NCI-H2029 (cell line): ENCODE measurements at regions not wholly inside any gene's neighbourhood (a gene's known extent, or its start where the extent isn't known, plus 50 kb on each side); places are given as distances from the start of the nearest gene placed in this dataset.
"Not testable (repeated sequence)": the region's sequence is repeated elsewhere in the genome, so short reads cannot be mapped to it uniquely, and the experiment has no call there.

Source experiments
- DNase-seq: peaks from one replicate; lab custom pipeline; 2025; lab: John Stamatoyannopoulos, UW

DNA sequence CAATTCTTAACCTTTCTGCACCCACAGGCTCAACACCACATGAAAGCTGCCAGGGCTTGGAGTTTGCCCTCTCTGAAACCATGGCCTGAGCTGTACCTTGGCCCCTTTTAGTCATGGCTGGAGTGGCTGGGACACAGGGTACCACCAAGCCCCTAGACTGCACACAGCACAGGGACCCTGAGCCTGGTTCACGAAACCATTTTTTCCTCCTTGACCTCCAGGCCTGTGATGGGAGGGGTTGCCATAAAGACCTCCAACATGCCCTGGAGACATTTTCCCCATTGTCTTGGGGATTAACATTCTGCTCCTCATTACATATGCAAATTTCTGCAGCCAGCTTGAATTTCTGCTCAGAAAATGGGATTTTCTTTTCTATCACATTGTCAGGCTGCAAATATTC, 113.4 kb downstream of the XPNPEP1 start:
- not testable (repeated sequence) for DNase-seq

DNA sequence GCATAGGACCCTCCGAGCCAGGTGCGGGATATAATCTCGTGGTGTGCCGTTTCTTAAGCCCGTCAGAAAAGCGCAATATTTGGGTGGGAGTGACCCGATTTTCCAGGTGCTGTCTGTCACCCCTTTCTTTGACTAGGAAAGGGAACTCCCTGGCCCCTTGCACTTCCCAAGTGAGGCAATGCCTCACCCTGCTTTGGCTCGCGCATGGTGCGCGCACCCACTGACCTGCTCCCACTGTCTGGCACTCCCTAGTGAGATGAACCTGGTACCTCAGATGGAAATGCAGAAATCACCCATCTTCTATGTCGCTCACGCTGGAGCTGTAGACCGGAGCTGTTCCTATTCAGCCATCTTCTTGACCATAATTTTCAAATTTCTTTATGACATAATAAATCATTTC, 122.1 kb downstream of the XPNPEP1 start:
- DNase-seq: not testable (repeated sequence)

DNA sequence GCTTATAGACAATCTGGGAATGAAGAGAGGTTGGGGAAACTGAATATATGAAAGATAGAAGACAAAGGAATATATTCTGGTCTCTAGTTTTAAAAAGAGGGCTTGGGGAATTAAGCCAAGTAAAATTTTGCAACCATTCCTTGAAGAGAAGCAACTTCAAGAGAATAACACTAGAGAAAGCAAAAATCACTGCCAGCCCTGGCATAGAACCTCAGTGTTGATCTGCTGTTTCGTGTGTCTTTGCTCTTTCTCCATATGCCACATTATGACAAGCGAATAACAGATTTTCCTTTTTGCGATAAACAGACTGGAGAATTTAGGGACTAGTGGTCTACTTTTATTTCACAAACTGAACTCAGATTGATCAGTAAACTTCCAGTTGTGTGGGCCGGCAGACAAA, 132.7 kb downstream of the XPNPEP1 start:
- DNase-seq: no peak

DNA sequence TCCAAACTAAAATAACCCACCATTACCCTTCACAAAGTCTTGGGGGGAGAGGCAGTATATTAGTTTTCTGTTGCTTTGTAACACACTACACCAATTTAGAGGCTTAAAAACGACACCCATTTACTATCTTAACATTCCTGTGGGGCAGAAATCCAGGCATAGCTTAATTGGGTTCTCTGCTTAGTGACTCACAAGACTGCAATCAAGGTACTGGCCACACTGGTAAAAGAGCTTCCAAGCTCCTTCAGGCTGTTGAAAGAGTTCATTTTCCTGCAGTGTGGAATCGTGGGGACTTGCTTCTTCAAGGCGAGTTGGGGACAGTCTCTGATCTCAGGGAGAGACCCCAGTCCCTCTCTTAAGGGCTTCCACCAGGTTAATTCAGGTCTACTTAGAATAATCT, 139.1 kb downstream of the XPNPEP1 start:
- DNase-seq: no peak

DNA sequence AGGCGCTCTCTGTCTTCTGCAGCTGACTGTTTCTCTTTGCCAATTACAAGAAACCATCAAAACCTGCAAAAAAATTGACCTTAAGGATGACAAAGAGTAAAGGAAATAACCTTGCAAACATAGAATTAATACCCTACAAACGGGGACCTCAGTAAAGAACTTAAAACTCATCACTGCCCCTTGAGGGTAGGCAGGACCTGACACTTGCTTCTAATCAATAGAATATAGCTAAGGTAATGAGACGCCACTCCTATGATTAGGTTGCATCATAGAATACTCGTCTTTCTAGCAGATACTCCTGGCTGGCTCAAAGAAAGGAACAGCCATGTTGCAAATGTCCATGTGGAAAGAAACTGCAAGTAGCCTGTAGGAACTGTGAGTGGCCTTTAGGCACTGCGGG, 140.0 kb downstream of the XPNPEP1 start:
- no peak for DNase-seq

DNA sequence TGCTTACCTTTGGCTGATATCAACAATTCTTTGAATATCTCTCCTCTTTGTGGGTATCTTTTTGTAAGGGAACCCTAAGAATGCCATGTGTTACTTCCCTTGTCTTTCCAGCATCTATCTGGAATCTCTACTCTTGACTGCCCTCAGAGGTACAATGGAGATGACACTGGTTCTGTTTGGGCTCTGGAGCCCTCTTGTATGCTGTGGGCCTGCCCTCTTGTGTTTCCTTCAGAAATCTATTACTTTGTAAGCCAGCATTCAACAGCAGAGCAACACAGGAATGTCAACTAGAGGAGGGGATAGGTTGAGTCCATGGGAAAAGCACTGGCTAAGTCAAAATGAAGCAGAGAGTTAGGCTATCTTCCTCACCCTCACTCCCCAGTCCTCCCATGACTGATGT, 142.3 kb downstream of the XPNPEP1 start:
- no peak for DNase-seq

DNA sequence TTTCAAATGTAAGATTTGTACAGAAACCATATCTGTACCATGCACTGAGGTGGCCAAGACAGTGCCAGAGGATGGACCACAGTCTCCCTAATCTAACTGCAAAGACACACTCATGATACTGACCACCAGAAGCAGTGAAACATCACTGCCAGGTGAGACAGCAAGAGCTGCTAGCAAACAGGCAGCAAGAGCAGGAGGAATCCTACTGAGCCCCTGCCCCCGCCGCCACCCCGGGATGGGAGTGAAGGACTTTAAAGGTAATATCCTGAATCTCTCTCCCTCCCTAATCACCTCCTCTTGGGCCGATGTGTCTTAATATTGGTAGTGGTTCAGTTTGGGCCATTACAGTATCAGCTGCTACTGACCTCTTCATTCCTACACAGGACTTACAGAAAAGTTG, 144.3 kb downstream of the XPNPEP1 start:
- DNase-seq: no peak

DNA sequence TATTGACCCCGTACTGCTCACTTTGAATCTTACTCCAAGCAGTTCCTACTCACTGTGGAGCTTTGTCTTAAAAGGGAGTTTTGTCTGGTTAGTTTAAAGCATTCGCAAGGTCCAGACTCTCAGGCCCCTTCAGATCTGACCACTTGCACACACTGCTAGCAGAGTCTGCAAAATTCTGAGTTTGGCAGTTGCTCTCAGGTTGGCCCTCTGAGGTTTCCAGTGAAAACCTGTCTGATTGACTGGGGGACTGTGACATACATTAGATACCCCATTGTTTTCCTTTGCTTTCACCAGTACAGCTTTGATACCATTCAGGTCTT, 149.2 kb downstream of the XPNPEP1 start:
- no peak for DNase-seq

DNA sequence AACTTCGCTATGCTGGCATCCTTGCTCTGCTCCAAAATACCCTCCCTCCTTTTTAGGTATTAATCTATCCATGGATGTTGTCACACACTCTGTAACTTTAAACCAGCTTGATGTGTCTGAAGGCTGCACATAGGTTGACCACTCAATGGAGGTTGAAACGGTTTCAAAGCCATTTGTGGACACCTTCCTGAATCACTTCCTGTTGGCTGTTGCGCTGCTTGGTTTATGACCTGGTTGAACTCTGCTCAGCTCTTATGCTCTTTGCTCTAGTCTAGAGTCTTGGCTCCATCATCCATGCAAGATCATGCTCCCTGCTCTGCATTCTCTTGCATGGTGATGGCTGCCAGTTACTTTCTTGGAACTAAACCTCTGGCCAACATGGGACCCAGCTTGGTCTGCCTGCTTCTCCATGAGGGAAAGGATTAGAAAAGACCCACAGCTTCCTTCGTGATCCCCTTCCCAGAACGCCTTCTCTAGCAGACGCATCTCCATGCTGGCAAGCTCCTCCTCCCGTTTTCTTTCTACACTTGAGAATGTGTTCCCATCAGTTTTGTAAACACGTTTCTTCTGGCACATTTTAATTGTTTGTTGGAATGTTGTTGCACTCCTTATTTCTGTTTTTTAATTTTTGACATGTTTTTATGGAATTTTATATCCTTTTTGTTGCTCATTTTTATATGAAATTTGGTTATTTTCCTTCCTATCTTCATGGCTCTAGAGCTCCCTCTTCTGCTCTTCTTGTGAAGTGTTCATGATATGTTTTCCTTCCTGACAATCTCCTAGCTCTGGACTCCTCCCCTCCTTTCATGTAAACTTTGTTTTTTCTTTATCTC, 149.8 kb downstream of the XPNPEP1 start:
- DNase-seq: no peak

DNA sequence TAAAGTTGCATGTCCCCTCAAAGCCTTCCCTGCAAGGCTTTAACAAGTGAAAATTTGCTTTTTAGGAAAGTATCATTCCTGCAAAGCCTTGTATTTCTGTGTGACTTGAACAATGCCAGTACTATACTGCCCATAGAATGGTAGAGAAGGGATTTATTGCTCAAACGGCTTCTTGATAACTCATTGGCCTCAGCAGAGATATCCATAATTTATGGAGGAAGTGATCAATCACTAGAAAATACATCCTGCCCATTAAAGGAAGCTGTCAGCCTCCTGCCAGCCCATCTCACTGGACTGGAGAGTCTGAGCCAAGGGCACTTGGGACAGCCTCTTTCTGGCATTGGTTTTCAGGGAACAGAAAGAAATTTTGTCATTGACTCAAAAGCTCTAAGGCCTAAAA, 152.6 kb downstream of the XPNPEP1 start:
- DNase-seq: no peak

DNA sequence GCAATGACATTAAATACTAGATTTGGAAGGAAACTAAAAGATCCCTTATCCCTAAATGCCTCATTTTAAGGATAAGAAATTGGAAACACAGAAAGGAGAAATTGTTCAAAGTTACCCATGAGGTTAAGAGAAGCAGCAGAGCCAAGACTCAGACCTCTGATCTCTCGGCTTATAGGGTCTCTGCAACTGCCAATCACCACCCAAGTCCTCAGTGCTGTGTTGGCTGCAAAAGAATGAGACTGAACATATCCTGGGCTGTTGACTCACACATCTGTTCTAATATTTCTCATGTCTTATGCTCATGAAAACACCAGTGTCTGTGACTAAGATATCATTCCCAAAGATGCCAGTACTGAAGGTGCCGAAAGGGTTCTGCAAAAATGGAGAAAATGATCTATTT, 153.3 kb downstream of the XPNPEP1 start:
- DNase-seq: no peak

DNA sequence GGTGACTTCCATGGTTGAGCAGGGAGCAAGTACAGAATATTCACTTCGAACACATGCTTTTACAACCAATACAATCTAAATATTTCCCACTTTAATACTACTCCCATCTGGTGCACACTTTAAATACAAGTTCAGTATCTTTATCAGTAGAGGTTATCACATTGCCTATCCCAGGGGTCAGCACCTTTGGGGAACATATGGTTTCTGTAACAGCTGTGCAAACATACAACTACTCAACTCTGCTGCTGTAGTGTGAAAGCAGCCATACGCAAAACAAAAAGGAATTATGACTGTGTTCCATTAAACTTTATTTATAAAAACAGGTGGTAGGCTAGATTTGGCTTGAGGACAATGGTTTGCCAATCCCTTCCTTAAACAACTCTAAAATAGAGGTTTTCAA, 157.5 kb downstream of the XPNPEP1 start:
- no peak for DNase-seq

DNA sequence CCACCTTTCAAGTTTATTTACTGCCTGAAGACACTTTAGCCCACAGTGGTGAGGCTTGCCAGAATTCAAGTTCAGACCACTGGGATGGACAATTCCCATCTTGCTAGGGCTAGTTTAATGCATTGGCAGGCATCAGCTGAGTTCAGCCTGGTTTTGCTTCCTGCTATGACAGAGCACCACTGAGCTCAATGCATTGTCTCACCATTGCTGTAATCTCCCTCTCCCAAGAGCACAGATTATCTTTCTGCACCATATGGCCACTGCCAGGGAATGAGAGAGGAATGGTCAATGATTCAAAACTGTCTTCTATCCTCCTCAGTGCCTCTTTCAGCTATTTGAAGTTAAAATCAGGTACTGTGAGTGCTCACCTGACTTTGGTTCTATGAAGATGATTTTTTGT, 160.8 kb downstream of the XPNPEP1 start:
- no peak for DNase-seq

DNA sequence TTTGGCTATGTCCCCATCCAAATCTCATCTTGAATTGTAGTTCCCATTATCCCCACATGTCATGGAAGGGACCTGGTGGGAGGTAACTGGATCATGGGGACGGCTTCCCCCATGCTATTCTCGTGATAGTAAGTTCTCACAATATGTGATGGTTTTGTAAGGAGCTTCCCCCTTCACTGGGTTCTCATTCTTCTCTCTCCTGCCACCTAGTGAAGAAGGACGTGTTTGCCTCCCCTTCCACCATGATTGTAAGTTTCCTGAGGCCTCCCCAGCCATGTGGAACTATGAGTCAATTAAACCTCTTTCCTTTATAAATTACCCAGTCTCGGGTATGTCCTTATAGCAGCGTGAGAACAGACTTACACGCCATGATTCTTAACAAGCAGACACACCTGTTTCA, 165.6 kb downstream of the XPNPEP1 start:
- DNase-seq: not testable (repeated sequence)

DNA sequence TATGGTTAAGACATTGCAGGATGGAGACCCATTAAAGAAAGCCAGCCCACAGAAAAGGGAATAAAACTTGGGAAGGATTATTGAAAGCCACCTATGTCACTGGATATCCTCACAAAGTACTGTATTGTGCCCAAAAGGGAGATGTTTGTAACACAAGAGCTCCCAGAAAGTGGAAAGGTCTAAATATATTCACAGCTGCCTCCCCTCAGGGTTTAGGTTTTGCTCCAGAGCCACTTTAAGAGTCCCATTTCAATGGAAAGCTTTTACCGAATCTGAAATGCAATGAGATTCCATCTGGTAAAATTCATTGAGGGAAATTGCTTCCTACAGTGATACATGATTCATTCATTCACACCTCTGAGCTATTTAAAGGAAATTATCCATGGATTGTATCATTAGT, 176.4 kb downstream of the XPNPEP1 start:
- no peak for DNase-seq

DNA sequence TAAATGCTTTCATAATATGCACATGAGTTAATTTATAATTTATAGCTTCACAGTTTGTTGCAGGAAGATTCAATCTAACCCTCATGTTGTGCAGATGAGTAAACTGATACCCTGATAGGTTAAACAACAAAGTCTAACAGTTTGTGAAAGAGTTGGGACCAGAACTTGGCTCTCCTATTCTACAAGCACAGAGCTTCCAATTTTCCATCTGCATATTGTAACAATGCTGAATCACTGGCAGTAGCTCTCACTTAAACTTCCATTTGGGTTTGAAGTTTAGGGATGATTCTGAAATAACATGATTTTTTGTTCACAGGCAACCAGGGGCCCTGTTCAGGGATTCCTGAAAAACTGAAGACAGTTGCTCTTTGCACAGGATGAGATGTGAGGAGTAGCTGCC, 179.3 kb downstream of the XPNPEP1 start:
- DNase-seq: no peak

DNA sequence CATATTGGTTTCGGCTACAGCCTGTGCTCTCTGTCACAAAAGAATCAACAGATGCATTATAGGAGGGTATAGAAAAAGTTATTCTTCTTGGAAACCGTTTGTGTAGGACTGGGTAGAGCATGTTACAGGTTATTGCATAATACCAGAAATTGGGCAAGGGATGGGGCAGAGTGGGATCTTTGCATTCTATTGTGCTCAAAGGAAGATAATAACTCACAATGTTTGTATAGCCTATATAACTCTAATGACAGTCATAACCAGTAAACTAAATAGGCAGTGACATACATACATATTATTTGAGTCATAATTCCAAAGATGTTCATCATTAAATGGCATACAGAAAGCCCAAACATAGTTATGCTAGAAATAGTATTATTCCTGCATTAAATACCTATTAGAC, 179.7 kb downstream of the XPNPEP1 start:
- no peak for DNase-seq

DNA sequence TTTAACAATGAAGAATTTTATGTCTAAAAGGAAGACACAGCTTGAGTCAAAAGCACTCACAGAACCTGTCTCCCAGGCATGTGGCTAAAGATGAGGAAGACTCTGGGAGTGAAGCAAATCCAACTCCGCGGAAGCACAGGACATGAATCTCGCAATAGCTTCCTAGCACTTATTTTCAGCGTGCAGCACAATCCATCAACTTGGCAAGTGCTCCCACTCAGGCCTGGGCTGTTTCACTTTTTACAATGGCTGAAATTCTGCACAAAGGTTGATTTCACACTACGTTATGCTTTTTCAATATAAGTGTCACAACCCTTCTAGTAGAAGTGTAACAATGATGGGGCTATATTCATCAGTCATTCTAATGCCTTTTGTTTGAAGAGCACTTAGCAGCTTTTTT, 180.2 kb downstream of the XPNPEP1 start:
- no peak for DNase-seq

DNA sequence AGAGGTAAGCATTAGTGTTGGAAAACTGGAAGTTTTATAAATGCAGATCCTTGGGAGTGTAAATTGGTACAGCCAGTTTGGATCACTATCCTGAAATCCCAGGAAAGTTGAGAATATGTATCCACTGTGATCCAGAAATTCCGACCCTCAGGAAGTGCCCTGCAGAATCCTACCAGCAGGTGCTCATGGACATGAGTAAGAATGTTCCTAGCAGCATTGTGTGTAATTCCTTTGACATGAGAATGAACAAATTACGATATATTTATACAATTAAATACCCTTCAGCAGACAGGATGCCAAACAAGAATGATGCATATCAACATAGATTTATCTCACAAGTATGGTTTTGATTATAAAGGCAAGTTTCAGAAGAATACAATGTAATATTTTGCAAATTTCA, 181.6 kb downstream of the XPNPEP1 start:
- no peak for DNase-seq

DNA sequence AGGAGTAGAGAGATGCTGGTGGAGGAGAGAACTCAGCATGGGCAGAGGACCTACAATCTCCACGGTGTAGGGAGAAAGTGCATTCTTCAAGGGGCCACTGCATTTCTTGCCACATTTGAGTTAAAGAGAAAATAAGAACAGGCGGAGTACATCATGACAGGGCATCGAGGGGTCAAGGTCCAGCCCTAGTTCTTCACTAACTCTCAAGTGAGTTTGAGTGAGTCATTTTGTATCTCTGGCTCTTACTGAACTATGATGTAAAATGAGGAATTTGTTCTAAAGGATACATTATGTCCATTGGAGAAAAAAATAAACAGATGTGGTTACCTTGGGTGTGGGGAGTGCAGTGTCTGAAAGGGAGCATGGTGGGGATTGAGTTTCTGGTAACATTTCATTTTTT, 182.9 kb downstream of the XPNPEP1 start:
- no peak for DNase-seq

DNA sequence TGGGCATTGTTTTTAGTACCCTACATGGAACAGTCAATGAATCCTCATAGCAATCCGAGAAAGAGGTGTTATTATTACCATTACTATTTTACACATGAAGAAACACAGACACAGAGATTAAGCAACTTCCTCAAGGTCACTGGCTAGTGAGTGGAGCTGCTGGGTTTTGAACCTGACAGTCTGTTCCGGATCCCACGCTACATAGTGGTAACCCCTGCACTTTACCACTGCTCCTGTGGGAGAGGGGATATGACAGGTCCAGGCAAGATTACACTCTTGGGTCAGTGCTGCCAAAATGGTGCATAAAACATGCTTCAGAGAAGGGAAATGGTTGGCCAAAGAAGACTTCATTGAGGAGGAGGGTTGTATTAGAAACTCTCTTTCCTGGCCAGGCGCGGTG, 185.7 kb downstream of the XPNPEP1 start:
- no peak for DNase-seq

DNA sequence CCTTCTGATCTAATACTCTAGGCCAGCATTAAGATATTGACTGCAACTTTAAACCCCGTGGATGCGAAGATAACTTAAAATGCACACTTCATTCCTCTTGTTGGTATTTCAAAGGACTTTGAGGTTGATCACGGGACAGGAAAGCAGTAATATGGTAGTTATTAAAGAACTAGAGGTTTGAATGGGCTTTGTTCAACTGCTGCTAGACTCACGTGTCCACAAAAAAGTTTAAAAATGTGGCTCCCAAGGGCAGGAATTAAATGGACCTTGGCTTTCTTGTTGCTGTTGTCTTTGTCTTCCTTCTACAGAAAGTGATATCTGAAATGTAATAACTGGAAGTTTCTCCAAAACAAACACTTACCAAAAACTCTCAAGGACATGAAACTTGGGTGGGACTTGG, 186.3 kb downstream of the XPNPEP1 start:
- DNase-seq: no peak

DNA sequence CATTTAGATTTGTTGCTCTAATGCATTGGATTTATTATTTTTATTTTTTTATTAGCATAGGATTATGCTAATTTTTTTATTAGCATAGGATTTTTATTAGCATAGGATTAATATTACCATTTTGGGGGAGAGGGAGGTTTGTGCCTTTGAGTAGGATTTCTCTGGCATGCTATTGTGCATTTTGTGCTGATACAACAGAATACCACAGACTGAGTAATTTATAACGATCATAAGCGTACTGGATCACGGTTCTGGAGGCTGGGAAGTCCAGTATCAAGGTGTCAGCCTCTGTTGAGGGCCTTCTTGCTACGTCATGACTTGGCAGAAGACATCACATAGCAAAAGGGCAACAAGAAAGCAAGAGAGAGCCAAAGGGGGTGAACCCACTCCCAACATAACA, 187.5 kb downstream of the XPNPEP1 start:
- DNase-seq: no peak

DNA sequence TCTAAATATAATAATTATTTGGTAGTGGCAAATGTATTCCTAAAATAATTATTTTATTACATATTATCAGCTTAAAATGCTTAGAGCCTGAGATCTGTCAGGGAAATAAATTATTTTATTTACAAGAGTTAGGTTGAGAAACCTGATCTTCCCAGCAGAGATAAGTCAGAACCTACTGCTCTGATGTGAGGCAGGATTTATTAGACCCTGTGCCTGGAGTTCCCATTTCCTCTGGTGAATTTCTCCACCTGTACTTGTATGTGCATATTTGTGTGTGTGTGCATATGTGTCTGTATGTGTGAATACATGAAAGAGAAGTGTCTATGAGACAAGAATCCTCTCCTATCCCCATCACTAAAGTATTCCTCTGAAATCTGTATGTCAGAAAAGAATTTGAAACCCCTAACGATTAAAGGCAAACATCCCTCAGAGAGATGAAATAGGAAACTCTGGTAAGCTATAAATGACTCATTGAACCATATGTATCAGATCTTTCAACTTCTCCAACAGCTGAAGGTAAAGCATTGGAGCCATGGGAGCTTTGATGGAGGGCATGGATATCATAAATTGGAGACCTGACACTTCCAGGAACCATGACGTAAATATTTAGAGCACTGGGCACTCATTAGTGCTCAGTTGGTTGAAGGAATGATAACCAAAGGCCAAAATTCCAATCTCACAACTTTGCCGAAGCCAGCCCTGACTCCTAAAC, 190.9 kb downstream of the XPNPEP1 start:
- no peak for DNase-seq
